ENCODE measurements at regions not wholly inside any gene's neighbourhood (a gene's known extent, or its start where the extent isn't known, plus 50 kb on each side); places are given as distances from the start of the nearest gene placed in this dataset.

DNA sequence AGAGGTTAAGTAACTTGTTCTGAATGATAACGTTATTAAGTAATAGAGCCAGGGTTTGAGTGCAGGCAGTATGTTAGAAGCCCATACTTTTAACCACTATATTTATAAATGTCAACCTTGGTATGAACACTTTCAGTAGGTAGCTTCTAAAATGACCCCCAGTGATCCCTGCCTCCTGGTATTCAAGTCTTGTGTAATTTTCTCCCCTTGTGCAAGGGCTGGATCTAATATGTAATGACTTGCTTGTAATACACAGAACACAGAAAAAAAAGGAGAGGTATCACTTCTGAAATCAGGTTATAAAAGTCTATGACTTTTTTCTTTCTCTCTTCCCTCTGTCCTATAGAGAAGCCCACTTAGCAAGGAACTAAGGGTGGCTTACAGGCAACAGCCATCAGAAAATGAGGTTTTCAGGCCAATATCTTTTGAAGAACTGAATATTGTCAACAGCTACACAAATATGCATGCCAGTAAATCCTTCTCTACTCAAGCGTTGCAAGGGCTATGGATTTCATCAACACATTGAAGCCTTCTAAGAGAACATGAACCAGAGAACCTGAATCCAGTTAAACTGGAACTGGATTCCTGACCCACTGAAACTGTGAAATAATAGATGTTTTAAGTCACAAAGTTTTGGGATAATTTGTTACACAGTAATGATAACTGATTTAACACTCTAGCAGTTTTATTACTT lies 712.3 kb downstream of the METTL15 start:
- DNase-seq (ENCODE audit: extremely low read depth, insufficient read length) = no peak
- TF ChIP-seq, protein P1, sequence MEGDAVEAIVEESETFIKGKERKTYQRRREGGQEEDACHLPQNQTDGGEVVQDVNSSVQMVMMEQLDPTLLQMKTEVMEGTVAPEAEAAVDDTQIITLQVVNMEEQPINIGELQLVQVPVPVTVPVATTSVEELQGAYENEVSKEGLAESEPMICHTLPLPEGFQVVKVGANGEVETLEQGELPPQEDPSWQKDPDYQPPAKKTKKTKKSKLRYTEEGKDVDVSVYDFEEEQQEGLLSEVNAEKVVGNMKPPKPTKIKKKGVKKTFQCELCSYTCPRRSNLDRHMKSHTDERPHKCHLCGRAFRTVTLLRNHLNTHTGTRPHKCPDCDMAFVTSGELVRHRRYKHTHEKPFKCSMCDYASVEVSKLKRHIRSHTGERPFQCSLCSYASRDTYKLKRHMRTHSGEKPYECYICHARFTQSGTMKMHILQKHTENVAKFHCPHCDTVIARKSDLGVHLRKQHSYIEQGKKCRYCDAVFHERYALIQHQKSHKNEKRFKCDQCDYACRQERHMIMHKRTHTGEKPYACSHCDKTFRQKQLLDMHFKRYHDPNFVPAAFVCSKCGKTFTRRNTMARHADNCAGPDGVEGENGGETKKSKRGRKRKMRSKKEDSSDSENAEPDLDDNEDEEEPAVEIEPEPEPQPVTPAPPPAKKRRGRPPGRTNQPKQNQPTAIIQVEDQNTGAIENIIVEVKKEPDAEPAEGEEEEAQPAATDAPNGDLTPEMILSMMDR (IDR thresholded peaks at IDR 0.05; ENCODE audit: insufficient read depth, low read length, poor library complexity, severe bottlenecking) = no peak
- Histone ChIP-seq H3K4me3 (replicated peaks; ENCODE audit: low read depth, low read length) (no peak overlapping the region), H3K36me3 (ENCODE audit: control insufficient read depth, insufficient read depth, low read length) (no peaks in the 10 kb centered on the region), H3K27me3 (replicated peaks; ENCODE audit: control insufficient read depth, insufficient read depth, low read length) (no peaks in the 10 kb centered on the region)

GRCh38 chr11:28819741-28820140 lies 711.6 kb downstream of the METTL15 start:
- no peaks in the 10 kb centered on the region for H3K36me3 ChIP-seq (ENCODE audit: control insufficient read depth, insufficient read depth, low read length)
- no peaks in the 10 kb centered on the region for H3K27me3 ChIP-seq (replicated peaks; ENCODE audit: control insufficient read depth, insufficient read depth, low read length)
- TF ChIP-seq, protein P1 (IDR thresholded peaks at IDR 0.05; ENCODE audit: insufficient read depth, low read length, poor library complexity, severe bottlenecking) = no peak
- DNase-seq (ENCODE audit: extremely low read depth, insufficient read length) = no peak
- no peak overlapping the region for H3K4me3 ChIP-seq (replicated peaks; ENCODE audit: low read depth, low read length)

- H3K4me3 ChIP-seq (replicated peaks; ENCODE audit: low read depth, low read length) = no peak overlapping the region
- H3K27me3 ChIP-seq (replicated peaks; ENCODE audit: control insufficient read depth, insufficient read depth, low read length) = no peaks in the 10 kb centered on the region
- TF ChIP-seq, protein P1 (IDR thresholded peaks at IDR 0.05; ENCODE audit: insufficient read depth, low read length, poor library complexity, severe bottlenecking) = no peak
- DNase-seq (ENCODE audit: extremely low read depth, insufficient read length) = no peak
- H3K36me3 ChIP-seq (ENCODE audit: control insufficient read depth, insufficient read depth, low read length) = no peaks in the 10 kb centered on the region
These were observed 706.9 kb downstream of the METTL15 start for GRCh38 chr11:28815110-28815509.

- TF ChIP-seq, protein P1 (IDR thresholded peaks at IDR 0.05; ENCODE audit: insufficient read depth, low read length, poor library complexity, severe bottlenecking) = no peak
- Histone ChIP-seq H3K36me3 (ENCODE audit: control insufficient read depth, insufficient read depth, low read length) (no peaks in the 10 kb centered on the region), H3K27me3 (replicated peaks; ENCODE audit: control insufficient read depth, insufficient read depth, low read length) (no peaks in the 10 kb centered on the region), H3K4me3 (replicated peaks; ENCODE audit: low read depth, low read length) (no peak overlapping the region)
- DNase-seq (ENCODE audit: extremely low read depth, insufficient read length) = no peak
These were observed 700.6 kb downstream of the METTL15 start for GRCh38 chr11:28808771-28809170.

DNA sequence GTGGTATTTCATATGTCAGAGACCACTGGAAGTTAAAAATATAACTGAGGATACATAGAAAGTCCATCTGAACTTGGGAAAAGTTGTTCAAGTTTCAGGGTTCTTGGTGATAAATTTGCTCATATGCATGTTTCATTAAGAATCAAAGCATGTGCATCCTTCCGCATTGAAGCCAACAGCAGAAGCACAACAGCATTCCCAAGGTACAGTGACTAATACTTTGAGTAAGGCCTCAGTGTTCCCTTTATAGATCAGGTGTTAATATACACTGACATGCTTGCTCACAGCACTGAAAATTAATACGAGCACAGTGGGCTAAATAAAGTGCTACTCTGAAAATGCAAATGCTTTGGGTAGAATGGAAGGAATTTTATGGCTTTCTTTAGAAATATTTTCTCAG lies 691.1 kb downstream of the METTL15 start:
- Histone ChIP-seq H3K27me3 (replicated peaks; ENCODE audit: control insufficient read depth, insufficient read depth, low read length) (no peaks in the 10 kb centered on the region), H3K4me3 (replicated peaks; ENCODE audit: low read depth, low read length) (no peak overlapping the region), H3K36me3 (ENCODE audit: control insufficient read depth, insufficient read depth, low read length) (no peaks in the 10 kb centered on the region)
- no peak for DNase-seq (ENCODE audit: extremely low read depth, insufficient read length)
- TF ChIP-seq, protein P1 (IDR thresholded peaks at IDR 0.05; ENCODE audit: insufficient read depth, low read length, poor library complexity, severe bottlenecking) = no peak

GRCh38 chr11:28798286-28798685 lies 690.1 kb downstream of the METTL15 start:
- Histone ChIP-seq H3K4me3 (replicated peaks; ENCODE audit: low read depth, low read length) (no peak overlapping the region), H3K27me3 (replicated peaks; ENCODE audit: control insufficient read depth, insufficient read depth, low read length) (no peaks in the 10 kb centered on the region), H3K36me3 (ENCODE audit: control insufficient read depth, insufficient read depth, low read length) (no peaks in the 10 kb centered on the region)
- TF ChIP-seq, protein P1 (IDR thresholded peaks at IDR 0.05; ENCODE audit: insufficient read depth, low read length, poor library complexity, severe bottlenecking) = no peak
- no peak for DNase-seq (ENCODE audit: extremely low read depth, insufficient read length)
